WI38 (cell line): ENCODE measurements at regions not wholly inside any gene's neighbourhood (a gene's known extent, or its start where the extent isn't known, plus 50 kb on each side); places are given as distances from the start of the nearest gene placed in this dataset.

Source experiments
- H3K4me3 ChIP-seq: 2 replicates; pipeline ENCODE4 v1.5.1; 2011; ENCODE audit warnings: low read depth, mild to moderate bottlenecking, control low read depth, low read length
- TF ChIP-seq, protein P1 (sequence below): IDR thresholded peaks from 2 replicates; pipeline ENCODE4 v1.5.1; 2012; ENCODE audit warnings: low read depth, mild to moderate bottlenecking, control low read depth, low read length

DNA sequence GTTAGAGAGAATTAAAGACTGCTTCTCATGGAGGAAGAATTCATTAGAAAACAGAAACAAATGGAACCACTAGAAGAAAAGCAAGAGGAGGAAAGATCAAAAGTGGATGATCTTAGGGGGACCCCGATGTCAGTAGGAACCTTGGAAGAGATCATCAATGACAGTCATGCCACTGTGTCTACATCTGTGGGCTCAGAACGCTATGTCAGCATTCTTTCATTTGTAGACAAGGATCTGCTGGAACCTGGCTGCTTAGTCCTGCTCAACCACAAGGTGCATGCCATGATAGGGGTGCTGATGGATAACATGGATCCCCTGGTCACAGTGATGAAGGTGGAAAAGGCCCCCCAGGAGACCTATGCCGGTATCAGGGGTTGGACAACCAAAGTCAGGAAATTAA lies 154.4 kb upstream of the CHRM2 start:
- TF ChIP-seq, protein P1, sequence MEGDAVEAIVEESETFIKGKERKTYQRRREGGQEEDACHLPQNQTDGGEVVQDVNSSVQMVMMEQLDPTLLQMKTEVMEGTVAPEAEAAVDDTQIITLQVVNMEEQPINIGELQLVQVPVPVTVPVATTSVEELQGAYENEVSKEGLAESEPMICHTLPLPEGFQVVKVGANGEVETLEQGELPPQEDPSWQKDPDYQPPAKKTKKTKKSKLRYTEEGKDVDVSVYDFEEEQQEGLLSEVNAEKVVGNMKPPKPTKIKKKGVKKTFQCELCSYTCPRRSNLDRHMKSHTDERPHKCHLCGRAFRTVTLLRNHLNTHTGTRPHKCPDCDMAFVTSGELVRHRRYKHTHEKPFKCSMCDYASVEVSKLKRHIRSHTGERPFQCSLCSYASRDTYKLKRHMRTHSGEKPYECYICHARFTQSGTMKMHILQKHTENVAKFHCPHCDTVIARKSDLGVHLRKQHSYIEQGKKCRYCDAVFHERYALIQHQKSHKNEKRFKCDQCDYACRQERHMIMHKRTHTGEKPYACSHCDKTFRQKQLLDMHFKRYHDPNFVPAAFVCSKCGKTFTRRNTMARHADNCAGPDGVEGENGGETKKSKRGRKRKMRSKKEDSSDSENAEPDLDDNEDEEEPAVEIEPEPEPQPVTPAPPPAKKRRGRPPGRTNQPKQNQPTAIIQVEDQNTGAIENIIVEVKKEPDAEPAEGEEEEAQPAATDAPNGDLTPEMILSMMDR: no peak
- H3K4me3 ChIP-seq: no peak overlapping the region

DNA sequence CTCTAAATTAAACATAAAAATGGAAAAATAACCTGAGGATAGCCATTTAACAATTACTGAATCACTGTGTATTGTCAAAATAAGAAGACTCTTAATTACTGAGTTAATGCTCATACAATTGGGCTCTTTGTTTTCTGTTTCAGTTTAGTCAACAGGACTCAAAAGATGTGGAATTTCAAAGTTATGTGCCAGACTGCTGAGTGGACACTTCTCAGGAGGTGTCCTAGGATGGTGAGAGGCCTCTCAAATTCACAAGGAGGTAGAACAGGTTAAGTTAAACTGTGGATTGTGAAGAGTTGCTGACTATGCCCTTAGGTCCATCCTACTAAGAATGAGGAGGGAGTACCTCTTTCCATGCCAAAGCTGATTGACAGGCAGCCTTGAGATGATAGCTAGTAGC lies 157.7 kb upstream of the CHRM2 start:
- H3K4me3 ChIP-seq: no peak overlapping the region
- TF ChIP-seq, protein P1: no peak

DNA sequence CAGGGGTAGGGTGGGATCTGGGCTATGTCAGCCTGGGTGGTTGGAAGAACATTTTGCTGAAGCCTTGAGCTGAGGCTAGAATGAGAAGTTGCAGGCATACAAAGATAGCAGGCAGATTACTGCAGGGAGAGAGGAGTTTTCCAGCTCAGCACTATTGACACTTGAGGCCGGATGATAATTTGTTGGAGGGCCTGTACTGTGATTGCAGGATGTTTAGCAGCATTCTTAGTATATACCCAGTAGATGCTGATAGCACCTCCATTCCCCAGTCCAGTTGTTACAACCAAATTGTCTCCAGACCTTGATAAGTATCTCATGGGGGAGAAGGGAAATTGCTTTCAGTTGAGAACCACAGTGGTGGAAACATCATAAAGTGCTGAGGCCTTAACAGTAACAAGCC lies 158.6 kb upstream of the CHRM2 start:
- TF ChIP-seq, protein P1: no peak
- no peak overlapping the region for H3K4me3 ChIP-seq

DNA sequence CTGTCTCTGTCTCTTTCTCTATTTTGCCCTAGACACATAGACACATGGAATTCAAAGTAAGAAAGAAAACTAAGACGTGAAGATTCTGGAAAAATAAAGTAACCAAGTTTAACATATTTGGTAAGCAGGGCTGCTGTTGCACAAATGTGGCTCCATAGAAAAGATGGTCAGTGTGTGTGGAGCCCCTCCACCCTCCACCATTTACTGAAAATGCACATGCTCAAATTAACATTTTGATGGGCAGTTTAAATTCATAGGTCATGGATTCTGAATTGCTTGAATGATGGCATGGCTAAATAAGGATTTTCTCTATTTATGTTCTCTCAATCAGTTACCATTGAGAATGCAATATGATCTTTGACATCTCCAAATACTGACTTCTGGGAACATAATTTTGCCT lies 165.5 kb upstream of the CHRM2 start:
- no peak overlapping the region for H3K4me3 ChIP-seq
- TF ChIP-seq, protein P1: no peak

DNA sequence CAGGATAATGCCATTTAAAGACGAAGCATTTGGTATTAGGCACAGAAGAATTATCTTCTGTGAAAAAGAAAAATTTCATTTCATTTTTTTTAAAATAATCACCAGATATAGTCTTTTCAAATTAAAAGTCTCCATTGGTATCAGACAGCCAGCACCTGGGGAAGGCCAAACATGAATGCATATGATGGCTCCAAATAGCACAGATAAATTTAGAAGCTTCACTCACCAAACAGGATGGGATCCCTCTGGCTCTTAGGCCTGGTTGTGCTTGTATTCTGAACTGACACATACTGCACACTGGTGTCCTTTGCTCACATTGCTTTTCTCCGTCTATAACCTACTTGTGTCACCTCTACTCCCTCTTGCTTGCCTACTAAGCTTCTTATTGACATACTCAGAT lies 169.5 kb upstream of the CHRM2 start:
- no peak overlapping the region for H3K4me3 ChIP-seq
- TF ChIP-seq, protein P1: no peak

DNA sequence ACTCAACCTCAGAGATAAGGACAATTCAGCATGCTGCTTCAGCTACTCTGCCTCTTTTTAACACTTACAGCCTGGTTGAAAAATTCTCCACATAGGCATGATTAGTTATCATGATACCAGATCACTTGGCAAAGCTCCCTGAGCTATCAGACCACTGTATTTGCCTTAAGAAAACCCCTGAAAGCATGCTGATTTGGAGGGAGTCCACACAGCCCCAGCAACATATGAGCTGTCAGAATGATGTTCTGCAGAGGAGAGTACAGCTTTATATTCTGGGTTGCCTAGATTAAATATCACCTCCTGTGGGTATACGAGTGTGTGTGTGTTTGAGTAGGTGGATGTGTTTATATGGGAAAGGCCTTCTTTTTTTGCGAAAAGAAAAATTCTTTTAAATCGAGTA lies 170.2 kb upstream of the CHRM2 start:
- no peak overlapping the region for H3K4me3 ChIP-seq
- TF ChIP-seq, protein P1: no peak

DNA sequence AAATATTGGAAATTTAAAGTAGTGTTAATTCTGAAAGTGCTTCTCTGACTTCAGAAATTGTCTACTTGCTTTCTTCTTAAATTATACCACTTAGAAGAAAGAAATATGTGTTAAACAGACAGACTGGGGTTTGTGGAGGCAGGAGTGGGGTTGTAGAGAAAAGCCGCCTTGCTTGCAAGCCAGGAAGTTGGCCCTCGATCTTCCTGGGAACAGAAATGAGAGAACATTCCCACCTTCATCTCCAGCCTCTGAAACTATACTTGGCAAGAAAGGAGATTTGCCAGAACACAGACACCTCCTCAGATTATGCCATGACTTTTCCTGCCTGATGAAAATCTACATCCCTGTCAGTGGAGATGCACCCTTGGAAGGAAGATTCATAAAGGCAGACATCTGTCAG lies 171.2 kb upstream of the CHRM2 start:
- TF ChIP-seq, protein P1: no peak
- H3K4me3 ChIP-seq: no peak overlapping the region
